22Rv1 (cell line): ENCODE measurements at regions not wholly inside any gene's neighbourhood (a gene's known extent, or its start where the extent isn't known, plus 50 kb on each side); places are given as distances from the start of the nearest gene placed in this dataset.

Experiments
- H3K27ac ChIP-seq: fragments of 450-650 bp; 2 replicates; pipeline ENCODE4 v1.5.1; 2017
- ZFX ChIP-seq: fragments of 450-650 bp; IDR thresholded peaks from 2 replicates; pipeline ENCODE4 v1.6.1; 2017; ENCODE audit warnings: antibody characterized with exemption, borderline replicate concordance
- TF ChIP-seq, protein P1 (sequence below): fragments of 450-650 bp; IDR thresholded peaks from 2 replicates; pipeline ENCODE4 v1.5.1; 2017; ENCODE audit warnings: mild to moderate bottlenecking

DNA sequence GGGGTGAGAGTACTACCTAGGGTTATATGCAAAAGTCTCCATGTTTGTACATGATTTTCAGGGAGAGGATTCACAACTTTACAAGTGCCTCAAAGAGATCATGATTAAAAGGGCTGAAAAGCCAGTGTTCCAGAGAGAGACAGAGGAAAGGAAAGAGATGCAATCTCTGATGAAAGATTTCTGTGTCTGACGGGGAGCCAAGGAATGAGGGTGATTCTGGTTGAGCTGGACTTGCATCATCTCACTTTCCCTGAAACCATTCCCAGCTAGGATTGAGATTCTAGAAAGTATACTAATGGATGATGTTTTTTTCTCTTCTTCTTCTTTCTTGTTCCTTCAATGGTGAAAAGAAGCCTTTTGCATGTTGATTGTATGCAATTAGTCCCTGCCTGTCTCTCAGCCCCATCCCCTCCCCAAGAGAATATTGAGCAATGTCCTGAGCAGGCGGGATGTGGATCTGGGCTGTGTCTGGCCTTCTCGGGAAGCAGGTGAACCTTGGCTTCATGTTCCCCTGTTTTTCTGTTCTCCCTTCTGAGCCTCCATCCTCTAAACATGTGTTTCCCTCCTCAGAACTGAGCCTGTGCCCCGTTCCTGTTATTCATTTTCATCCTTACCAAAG is 186.1 kb downstream of the ZNF365 start:
- no peak overlapping the region for H3K27ac ChIP-seq
- TF ChIP-seq, protein P1, sequence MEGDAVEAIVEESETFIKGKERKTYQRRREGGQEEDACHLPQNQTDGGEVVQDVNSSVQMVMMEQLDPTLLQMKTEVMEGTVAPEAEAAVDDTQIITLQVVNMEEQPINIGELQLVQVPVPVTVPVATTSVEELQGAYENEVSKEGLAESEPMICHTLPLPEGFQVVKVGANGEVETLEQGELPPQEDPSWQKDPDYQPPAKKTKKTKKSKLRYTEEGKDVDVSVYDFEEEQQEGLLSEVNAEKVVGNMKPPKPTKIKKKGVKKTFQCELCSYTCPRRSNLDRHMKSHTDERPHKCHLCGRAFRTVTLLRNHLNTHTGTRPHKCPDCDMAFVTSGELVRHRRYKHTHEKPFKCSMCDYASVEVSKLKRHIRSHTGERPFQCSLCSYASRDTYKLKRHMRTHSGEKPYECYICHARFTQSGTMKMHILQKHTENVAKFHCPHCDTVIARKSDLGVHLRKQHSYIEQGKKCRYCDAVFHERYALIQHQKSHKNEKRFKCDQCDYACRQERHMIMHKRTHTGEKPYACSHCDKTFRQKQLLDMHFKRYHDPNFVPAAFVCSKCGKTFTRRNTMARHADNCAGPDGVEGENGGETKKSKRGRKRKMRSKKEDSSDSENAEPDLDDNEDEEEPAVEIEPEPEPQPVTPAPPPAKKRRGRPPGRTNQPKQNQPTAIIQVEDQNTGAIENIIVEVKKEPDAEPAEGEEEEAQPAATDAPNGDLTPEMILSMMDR = no peak
- no peak for TF ChIP-seq ZFX

DNA sequence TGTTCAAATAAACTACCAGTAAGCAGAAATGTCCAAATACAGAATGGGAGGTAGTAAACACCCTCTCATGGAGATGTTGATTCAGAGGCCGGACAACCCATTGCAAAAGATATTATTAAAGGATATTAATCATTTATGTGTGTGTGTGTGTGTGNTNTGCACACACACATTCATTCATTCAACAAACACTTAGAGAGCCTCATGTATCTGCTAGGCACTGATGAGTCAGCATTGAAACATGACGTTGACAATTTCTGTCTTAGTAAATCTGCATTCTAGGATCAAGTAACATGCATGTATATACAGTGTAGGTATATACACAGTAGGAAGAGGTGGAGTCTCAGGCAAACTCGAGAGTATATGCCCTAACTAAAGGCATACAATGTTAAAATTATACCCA is 187.0 kb downstream of the ZNF365 start:
- no peak overlapping the region for H3K27ac ChIP-seq
- TF ChIP-seq, protein P1 = no peak
- TF ChIP-seq ZFX = no peak

GRCh38 chr10:62562101-62562500 is 187.9 kb downstream of the ZNF365 start:
- TF ChIP-seq, protein P1 = no peak
- TF ChIP-seq ZFX = no peak
- H3K27ac ChIP-seq = no peak overlapping the region

- no peak overlapping the region for H3K27ac ChIP-seq
- TF ChIP-seq ZFX = no peak
- TF ChIP-seq, protein P1 = no peak
Observed at GRCh38 chr10:62562795-62563194, 188.6 kb downstream of the ZNF365 start.

GRCh38 chr10:62573929-62574328 is 199.8 kb downstream of the ZNF365 start:
- H3K27ac ChIP-seq = no peak overlapping the region
- TF ChIP-seq, protein P1 = no peak
- no peak for TF ChIP-seq ZFX

DNA sequence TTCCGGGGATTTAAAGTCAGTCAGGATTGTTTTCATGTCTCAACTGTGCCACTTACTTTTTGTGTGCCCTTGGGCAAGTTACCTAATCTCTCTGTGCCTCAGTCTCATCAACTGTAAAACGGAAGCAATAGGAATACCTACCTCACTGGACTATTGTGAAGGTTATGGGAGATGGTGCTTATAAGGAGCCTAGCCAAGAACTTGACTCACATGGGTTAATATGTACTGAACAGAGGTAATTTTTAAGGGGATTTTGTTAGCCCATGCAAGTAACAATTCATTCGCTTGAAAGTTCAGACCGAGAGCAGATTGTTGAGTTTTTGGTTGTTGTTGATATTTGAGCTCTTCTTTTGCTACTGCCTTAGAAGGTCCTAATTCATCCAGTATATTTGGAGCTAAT is 202.9 kb downstream of the ZNF365 start:
- no peak overlapping the region for H3K27ac ChIP-seq
- TF ChIP-seq ZFX = no peak

DNA sequence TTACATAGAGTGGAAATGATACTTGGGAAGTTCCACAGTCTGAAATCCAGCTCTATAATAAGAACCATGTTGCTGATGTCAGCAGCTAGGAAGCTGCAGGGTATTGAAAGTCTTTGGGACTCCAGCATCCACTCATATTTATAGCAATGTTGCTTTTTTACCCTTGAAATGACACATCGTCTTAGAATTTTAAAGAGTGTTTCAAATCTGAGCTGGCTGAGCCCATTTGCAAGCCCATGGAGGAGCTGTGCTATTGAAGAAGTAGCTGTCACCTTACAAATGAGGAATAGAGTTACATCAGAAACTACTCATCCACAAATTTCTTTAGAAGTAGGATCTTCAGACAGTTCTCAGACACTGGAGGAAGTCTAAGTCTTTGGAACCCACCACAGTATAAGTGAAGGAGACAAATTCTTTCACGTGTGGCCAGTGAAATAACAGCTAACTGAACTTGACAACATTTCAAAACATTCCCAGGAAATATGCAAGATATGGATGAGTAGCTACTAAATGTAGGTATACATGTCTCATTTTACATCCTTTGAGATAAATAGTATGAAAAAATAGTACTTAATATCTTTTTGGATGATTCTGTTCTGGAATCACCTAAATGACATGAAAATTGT is 203.6 kb downstream of the ZNF365 start:
- no peak overlapping the region for H3K27ac ChIP-seq
- TF ChIP-seq, protein P1 = no peak
- TF ChIP-seq ZFX = no peak
